ENCODE measurements at regions not wholly inside any gene's neighbourhood (a gene's known extent, or its start where the extent isn't known, plus 50 kb on each side); places are given as distances from the start of the nearest gene placed in this dataset.

GRCh38 chr1:181314010-181314409, 169.3 kb upstream of the CACNA1E start:
- no peak overlapping the region for H3K27ac ChIP-seq
- ChIA-PET CTCF (interaction anchor here (0.6 kb wide), 2 partner anchors 18 to 70 kb away, joined by 3 to 4 read pairs; no protein-coding TSS in a partner anchor), POLR2A (ENCODE audit: low non-redundant PET) (no interaction called here)
- no peak for DNase-seq (ENCODE audit: low spot score)
- TF ChIP-seq CTCF (conservative IDR thresholded peaks at IDR 0.05; ENCODE audit: low read depth), result no peak

GRCh38 chr1:181314959-181315358, 168.4 kb upstream of the CACNA1E start:
- POLR2A ChIA-PET (ENCODE audit: low non-redundant PET), result no interaction called here
- no peak for TF ChIP-seq CTCF (conservative IDR thresholded peaks at IDR 0.05; ENCODE audit: low read depth)
- CTCF ChIA-PET, result interaction anchor here (0.6 kb wide), 2 partner anchors 285 to 667 kb away, joined by 3 read pairs; no protein-coding TSS in a partner anchor
- H3K27ac ChIP-seq, result no peak overlapping the region
- DNase-seq (ENCODE audit: low spot score), result no peak

GRCh38 chr1:181317261-181317930, 165.9 kb upstream of the CACNA1E start:
- no peak for DNase-seq (ENCODE audit: low spot score)
- no peak overlapping the region for H3K27ac ChIP-seq
- ChIA-PET CTCF (interaction anchor here (1.1 kb wide), 1 partner anchor 11 kb away, joined by 3 read pairs; no protein-coding TSS in a partner anchor), POLR2A (ENCODE audit: low non-redundant PET) (no interaction called here)
- TF ChIP-seq CTCF (conservative IDR thresholded peaks at IDR 0.05; ENCODE audit: low read depth), result no peak

- no peak overlapping the region for H3K27ac ChIP-seq
- CTCF ChIA-PET, result no interaction called here
- no peak for DNase-seq (ENCODE audit: low spot score)
- TF ChIP-seq CTCF (conservative IDR thresholded peaks at IDR 0.05; ENCODE audit: low read depth), result no peak
- POLR2A ChIA-PET (ENCODE audit: low non-redundant PET), result no interaction called here
Observed at GRCh38 chr1:181318022-181318857, 165.1 kb upstream of the CACNA1E start.

- CTCF ChIA-PET, result no interaction called here
Observed at GRCh38 chr1:181318858-181319235, 164.5 kb upstream of the CACNA1E start.

GRCh38 chr1:181319907-181320306, 163.4 kb upstream of the CACNA1E start:
- ChIA-PET POLR2A (ENCODE audit: low non-redundant PET) (no interaction called here), CTCF (no interaction called here)
- TF ChIP-seq CTCF (conservative IDR thresholded peaks at IDR 0.05; ENCODE audit: low read depth), result no peak
- no peak for DNase-seq (ENCODE audit: low spot score)
- no peak overlapping the region for H3K27ac ChIP-seq

More at GRCh38 chr1:181318858-181319235, 164.5 kb upstream of the CACNA1E start:
- no peak overlapping the region for H3K27ac ChIP-seq
- TF ChIP-seq CTCF (conservative IDR thresholded peaks at IDR 0.05; ENCODE audit: low read depth), result no peak
- no peak for DNase-seq (ENCODE audit: low spot score)
- POLR2A ChIA-PET (ENCODE audit: low non-redundant PET), result no interaction called here
